Prostate gland (tissue), 2 donors: ENCODE measurements at regions not wholly inside any gene's neighbourhood (a gene's known extent, or its start where the extent isn't known, plus 50 kb on each side); places are given as distances from the start of the nearest gene placed in this dataset.
"Not testable (repeated sequence)": the region's sequence is repeated elsewhere in the genome, so short reads cannot be mapped to it uniquely, and the experiment has no call there.

Experiments
- DNase-seq: peaks from one replicate; pipeline ENCODE4 v3.0.0-alpha.2; 2019; ENCODE audit warnings: low spot score
- H3K27ac ChIP-seq, 2 donors: fragments of 200-600 bp; sonication (generic); 2 replicates each; pipeline ENCODE4 v1.5.1; 2017 to 2019
- H3K27me3 ChIP-seq: fragments of 200-600 bp; sonication (generic); replicated peaks from 2 replicates; pipeline ENCODE4 v1.5.1; 2019; ENCODE audit not compliant: insufficient read depth
- H3K36me3 ChIP-seq, 2 donors: fragments of 200-600 bp; sonication (generic); 1 replicate in 1 of 2; 2 replicates in 1 of 2; pipeline versions ENCODE4 v1.5.1 to v1.8.1; 2017 to 2019
- H3K4me1 ChIP-seq: fragments of 200-600 bp; sonication (generic); replicated peaks from 2 replicates; pipeline ENCODE4 v1.5.1; 2019
- H3K4me3 ChIP-seq, 2 donors: fragments of 200-600 bp; sonication (generic); 2 replicates each; pipeline ENCODE4 v1.5.1; 2017 to 2019
- H3K9me3 ChIP-seq: fragments of 200-600 bp; sonication (generic); 2 replicates; pipeline ENCODE4 v1.5.1; 2017
- POLR2A ChIP-seq: fragments of 450-650 bp; IDR thresholded peaks from one replicate; pipeline ENCODE4 v1.6.1; 2016; ENCODE audit warnings: antibody characterized with exemption, mild to moderate bottlenecking
- POLR2AphosphoS5 ChIP-seq: sonication (generic); formaldehyde crosslinking; IDR thresholded peaks from one replicate; pipeline ENCODE4 v1.6.1; 2017; ENCODE audit warnings: antibody characterized with exemption
- WGBS: methylation state at CpG from one replicate; pipeline ENCODE4 v1.1.5; 2018; 5-methylcytosine and 5-hydroxymethylcytosine counted together
- intact Hi-C: fragments of 100-400 bp; cut with DNase I; formaldehyde crosslinking; loops from one replicate; pipeline ENCODE4 v1.14.2; 2022
- TF ChIP-seq, protein P1 (sequence below), 4 experiments: fragments of 200-600 bp in 2 of 4; fragments of 450-650 bp in 2 of 4; sonication (generic) in 2 of 4; IDR thresholded peaks; 1 replicate in 3 of 4; 2 replicates in 1 of 4; pipeline ENCODE4 v1.5.1; 2016 to 2019; ENCODE audit warnings: antibody characterized with exemption in 4 of 4, mild to moderate bottlenecking in 2 of 4, moderate library complexity in 2 of 4

DNA sequence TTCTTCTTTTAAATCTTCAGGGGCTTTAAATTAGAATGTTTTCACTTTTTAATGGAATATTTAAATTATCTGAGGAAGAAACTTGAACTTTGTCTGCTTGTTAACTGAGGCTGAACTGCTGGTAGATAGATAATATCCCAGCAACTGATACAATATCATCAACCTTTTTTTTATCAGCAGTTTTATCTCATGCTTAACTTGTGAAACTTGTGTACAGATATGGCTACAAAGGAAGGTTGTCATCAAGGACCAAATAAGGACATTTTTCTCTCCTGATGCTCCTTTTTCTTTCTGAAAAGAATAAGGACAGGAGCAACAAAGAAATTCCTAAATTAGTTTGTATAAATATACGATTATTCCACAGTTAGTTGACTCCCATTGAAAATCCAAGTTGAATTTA lies 66.4 kb upstream of the KBTBD8 start:
- H3K27ac ChIP-seq: no peak overlapping the region
- H3K4me1 ChIP-seq: no peaks in the 10 kb centered on the region
- no peaks in the 10 kb centered on the region for H3K36me3 ChIP-seq
- TF ChIP-seq POLR2AphosphoS5: no peak
- TF ChIP-seq POLR2A: no peak
- TF ChIP-seq, protein P1, sequence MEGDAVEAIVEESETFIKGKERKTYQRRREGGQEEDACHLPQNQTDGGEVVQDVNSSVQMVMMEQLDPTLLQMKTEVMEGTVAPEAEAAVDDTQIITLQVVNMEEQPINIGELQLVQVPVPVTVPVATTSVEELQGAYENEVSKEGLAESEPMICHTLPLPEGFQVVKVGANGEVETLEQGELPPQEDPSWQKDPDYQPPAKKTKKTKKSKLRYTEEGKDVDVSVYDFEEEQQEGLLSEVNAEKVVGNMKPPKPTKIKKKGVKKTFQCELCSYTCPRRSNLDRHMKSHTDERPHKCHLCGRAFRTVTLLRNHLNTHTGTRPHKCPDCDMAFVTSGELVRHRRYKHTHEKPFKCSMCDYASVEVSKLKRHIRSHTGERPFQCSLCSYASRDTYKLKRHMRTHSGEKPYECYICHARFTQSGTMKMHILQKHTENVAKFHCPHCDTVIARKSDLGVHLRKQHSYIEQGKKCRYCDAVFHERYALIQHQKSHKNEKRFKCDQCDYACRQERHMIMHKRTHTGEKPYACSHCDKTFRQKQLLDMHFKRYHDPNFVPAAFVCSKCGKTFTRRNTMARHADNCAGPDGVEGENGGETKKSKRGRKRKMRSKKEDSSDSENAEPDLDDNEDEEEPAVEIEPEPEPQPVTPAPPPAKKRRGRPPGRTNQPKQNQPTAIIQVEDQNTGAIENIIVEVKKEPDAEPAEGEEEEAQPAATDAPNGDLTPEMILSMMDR (IDR thresholded peaks at IDR 0.05): no peak
- H3K9me3 ChIP-seq: no peaks in the 10 kb centered on the region
- WGBS: 56% methylated on average over 1 of the region's 1 CpG
- intact Hi-C loops: loop anchor here (10.0 kb wide), 1 partner anchor 1963 kb away; no protein-coding TSS in a partner anchor
- DNase-seq: no peak
- H3K27me3 ChIP-seq: no peaks in the 10 kb centered on the region
- H3K4me3 ChIP-seq: no peak overlapping the region

DNA sequence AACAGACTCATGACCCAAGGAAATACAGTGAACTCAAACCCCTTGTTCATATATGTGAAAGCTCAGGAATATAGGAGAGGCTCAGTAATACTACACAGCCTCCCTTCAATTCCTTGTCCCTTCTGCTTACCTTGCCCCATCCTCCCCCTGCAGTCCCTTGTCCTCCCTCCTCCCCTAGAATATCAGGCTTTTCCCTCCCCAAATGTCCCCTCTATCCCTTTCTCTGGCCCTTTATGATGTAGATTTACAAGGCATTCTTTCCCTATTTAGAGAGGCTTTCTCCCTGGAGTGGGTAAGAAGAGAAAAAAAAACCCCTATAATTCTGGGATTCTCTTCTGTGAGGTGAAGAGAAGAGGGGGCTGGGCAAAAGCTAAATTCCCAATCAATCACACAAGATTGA lies 64.9 kb upstream of the KBTBD8 start:
- DNase-seq: no peak
- Histone ChIP-seq H3K4me1 (no peaks in the 10 kb centered on the region), H3K36me3 (no peaks in the 10 kb centered on the region), H3K27me3 (no peaks in the 10 kb centered on the region), H3K27ac (no peak overlapping the region), H3K9me3 (no peaks in the 10 kb centered on the region), H3K4me3 (no peak overlapping the region)
- intact Hi-C loops: loop anchor here (10.0 kb wide), 1 partner anchor 1962 kb away; no protein-coding TSS in a partner anchor
- TF ChIP-seq POLR2A: no peak
- TF ChIP-seq POLR2AphosphoS5: no peak
- TF ChIP-seq, protein P1 (IDR thresholded peaks at IDR 0.05): no peak

DNA sequence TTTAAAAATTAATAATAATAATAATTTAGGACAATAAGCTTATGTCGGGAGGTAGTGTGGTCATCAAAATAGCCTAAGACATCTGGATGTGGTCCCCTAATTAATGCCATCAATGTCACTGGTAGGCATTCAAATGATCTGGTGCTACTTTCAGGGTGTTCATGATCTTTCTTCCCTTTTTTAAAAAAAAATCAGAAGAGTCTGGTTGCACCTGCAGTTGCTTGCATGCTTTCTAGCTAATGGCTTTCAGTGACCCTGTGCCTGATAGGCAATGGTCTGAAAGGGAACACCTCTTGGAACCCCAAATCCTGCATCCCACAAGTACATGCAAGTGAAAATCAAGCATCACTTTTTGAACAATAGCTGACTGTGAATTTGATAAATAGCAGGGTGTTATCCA lies 64.1 kb upstream of the KBTBD8 start:
- no peaks in the 10 kb centered on the region for H3K4me1 ChIP-seq
- H3K4me3 ChIP-seq: no peak overlapping the region
- 78% methylated on average over 1 of the region's 1 CpG for WGBS
- no peak overlapping the region for H3K27ac ChIP-seq
- intact Hi-C loops: loop anchor here (10.0 kb wide), 1 partner anchor 1961 kb away; no protein-coding TSS in a partner anchor
- no peaks in the 10 kb centered on the region for H3K9me3 ChIP-seq
- DNase-seq: no peak
- H3K36me3 ChIP-seq: no peaks in the 10 kb centered on the region
- no peak for TF ChIP-seq POLR2A
- TF ChIP-seq POLR2AphosphoS5: no peak
- TF ChIP-seq, protein P1 (IDR thresholded peaks at IDR 0.05): no peak
- H3K27me3 ChIP-seq: no peaks in the 10 kb centered on the region

DNA sequence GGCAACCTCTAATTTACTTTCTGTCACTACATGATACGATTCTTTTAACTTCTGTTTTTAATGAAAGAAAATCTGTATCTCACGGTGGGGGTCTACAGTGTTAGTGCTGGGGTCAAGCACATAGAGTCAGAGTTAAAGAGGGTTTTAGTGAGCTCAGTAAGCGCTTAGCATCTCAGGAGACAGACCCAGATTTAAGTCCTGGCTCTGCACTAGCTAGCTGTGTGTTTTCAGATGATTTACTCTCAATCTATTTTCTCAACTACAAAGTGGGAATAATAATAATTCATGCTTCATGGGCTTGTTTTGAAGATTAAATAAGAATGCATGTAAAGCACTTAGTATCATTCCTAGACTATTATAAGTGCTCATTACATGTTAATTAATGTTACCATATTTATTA lies 63.4 kb upstream of the KBTBD8 start:
- Histone ChIP-seq H3K27me3 (no peaks in the 10 kb centered on the region), H3K27ac (no peak overlapping the region), H3K4me1 (no peaks in the 10 kb centered on the region), H3K4me3 (no peak overlapping the region), H3K36me3 (no peaks in the 10 kb centered on the region), H3K9me3 (no peaks in the 10 kb centered on the region)
- TF ChIP-seq, protein P1 (IDR thresholded peaks at IDR 0.05): no peak
- TF ChIP-seq POLR2AphosphoS5 (no peak), POLR2A (no peak)
- intact Hi-C loops: loop anchor here (10.0 kb wide), 1 partner anchor 1960 kb away; no protein-coding TSS in a partner anchor
- no peak for DNase-seq
- 81% methylated on average over 3 of the region's 3 CpGs for WGBS

DNA sequence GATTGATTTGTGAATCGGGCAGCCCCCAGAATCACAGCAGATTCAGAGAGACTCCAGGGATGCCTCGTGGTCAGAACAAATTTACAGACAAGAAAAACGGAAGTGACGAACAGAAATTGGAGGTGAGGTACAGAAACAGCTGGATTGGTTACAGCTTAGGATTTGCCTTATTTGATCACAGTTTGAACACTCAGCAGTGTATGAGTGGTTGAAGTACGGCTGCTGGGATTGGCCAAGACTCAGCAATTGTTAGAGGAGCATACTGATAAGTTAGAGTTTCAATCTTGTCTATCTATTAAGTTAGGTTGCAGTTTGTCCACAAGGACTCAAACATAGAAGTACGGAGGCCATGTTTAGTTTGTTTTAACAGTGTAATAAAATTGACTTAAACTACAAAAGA lies 61.1 kb upstream of the KBTBD8 start:
- not testable (repeated sequence) for H3K9me3 ChIP-seq, H3K36me3 ChIP-seq, H3K27ac ChIP-seq, DNase-seq, H3K4me1 ChIP-seq, H3K27me3 ChIP-seq, H3K4me3 ChIP-seq
- 63% methylated on average over 6 of the region's 6 CpGs for WGBS
- intact Hi-C loops: loop anchor here (10.0 kb wide), 1 partner anchor 1958 kb away; no protein-coding TSS in a partner anchor
